ENCODE measurements at regions not wholly inside any gene's neighbourhood (a gene's known extent, or its start where the extent isn't known, plus 50 kb on each side); places are given as distances from the start of the nearest gene placed in this dataset.
"Not testable (repeated sequence)": the region's sequence is repeated elsewhere in the genome, so short reads cannot be mapped to it uniquely, and the experiment has no call there.

DNA sequence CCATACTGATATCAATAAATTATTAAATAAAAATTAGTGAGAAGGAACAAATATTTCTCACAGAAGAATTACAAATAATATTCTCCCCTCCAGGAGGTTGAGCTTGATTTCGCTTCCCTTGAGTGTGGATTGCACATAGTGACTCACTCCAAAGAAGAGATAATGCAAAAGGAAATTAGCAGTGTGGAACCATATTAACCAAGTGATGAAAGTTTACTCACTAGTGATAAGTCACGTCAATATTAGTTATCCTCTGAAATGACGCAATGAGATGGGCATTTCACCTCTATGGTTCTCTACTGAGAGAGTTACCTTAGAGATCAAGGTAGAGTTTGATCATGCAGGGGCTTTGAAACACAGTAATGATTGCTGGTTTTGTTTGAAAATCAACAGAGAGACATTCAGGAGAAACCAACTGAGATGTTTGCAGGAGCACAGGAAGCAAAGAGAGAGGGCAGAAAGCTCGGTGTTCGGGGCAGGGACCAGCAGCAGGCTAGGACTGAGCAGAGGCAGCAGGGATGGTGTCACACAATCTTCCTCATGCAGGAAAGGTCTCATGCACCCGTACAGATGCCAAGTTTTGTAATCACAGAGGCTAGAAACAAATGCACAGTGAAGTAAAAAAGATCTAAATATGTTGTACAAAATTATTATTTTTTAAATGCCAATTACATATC lies 634.5 kb downstream of the QKI start:
- no peak overlapping the region for H3K4me3 ChIP-seq (ENCODE audit: control insufficient read depth, low read depth, low read length)
- TF ChIP-seq, protein P1, sequence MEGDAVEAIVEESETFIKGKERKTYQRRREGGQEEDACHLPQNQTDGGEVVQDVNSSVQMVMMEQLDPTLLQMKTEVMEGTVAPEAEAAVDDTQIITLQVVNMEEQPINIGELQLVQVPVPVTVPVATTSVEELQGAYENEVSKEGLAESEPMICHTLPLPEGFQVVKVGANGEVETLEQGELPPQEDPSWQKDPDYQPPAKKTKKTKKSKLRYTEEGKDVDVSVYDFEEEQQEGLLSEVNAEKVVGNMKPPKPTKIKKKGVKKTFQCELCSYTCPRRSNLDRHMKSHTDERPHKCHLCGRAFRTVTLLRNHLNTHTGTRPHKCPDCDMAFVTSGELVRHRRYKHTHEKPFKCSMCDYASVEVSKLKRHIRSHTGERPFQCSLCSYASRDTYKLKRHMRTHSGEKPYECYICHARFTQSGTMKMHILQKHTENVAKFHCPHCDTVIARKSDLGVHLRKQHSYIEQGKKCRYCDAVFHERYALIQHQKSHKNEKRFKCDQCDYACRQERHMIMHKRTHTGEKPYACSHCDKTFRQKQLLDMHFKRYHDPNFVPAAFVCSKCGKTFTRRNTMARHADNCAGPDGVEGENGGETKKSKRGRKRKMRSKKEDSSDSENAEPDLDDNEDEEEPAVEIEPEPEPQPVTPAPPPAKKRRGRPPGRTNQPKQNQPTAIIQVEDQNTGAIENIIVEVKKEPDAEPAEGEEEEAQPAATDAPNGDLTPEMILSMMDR (IDR thresholded peaks at IDR 0.05; ENCODE audit: control insufficient read depth, insufficient read depth, low read depth, low read length, missing control alignments), result no peak
- DNase-seq (ENCODE audit: low read depth), result no peak

DNA sequence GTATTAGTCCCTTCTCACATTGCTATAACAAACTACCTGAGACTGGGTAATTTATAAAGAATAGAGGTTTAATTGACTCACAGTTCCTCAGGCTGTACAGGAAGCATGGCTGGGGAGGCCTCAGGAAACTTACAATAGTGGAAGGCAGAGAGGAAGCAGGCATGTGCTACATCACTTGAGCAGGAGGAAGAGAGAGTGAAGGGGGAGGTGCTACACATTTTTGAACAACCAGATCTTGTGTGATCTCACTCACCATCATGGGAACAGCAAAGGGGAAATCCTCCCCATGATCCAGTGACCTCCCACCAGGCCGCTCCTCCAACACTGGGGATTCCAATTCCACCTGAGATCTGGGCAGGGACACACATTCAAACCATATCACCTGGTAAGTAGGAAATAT lies 630.6 kb downstream of the QKI start:
- TF ChIP-seq, protein P1 (IDR thresholded peaks at IDR 0.05; ENCODE audit: control insufficient read depth, insufficient read depth, low read depth, low read length, missing control alignments), result no peak
- DNase-seq (ENCODE audit: low read depth), result no peak
- no peak overlapping the region for H3K4me3 ChIP-seq (ENCODE audit: control insufficient read depth, low read depth, low read length)

DNA sequence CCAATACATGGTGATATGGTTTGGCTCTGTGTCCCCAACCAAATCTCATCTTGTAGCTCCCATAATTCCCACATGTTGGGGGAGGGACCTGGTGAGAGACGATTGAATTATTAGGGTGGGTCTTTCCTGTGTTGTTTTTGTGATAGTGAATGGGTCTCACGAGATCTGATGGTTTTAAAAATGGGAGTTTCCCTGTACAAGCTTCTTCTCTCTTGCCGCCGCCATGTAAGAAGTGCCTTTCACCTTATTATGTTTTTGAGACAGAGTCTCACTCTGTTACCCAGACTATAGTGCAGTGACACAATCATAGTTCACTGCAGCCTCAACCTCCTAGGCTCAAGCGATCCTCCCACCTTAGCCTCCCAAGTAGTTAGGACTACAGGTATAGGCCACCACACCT lies 629.1 kb downstream of the QKI start:
- not testable (repeated sequence) for H3K4me3 ChIP-seq (ENCODE audit: control insufficient read depth, low read depth, low read length); DNase-seq (ENCODE audit: low read depth)

DNA sequence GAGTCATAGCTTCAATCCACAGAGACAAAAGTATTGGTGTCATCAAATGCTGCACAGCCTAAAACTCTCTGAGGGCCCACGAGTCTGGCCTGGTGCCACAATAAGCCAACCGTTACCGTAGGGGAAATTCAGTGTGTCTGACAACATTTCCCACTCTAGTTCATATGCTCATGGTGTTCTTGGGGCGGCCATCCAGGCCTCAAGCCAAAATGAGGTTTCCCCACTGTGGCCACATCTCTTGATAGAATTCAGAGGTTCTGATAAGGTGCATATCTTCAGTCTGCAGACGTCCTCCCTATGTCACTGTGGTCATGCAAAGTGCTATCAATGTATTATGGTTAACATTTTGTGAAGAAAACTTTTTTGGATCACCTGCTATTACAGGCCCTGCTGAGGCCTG lies 627.7 kb downstream of the QKI start:
- TF ChIP-seq, protein P1 (IDR thresholded peaks at IDR 0.05; ENCODE audit: control insufficient read depth, insufficient read depth, low read depth, low read length, missing control alignments), result no peak
- no peak for DNase-seq (ENCODE audit: low read depth)
- H3K4me3 ChIP-seq (ENCODE audit: control insufficient read depth, low read depth, low read length), result no peak overlapping the region

DNA sequence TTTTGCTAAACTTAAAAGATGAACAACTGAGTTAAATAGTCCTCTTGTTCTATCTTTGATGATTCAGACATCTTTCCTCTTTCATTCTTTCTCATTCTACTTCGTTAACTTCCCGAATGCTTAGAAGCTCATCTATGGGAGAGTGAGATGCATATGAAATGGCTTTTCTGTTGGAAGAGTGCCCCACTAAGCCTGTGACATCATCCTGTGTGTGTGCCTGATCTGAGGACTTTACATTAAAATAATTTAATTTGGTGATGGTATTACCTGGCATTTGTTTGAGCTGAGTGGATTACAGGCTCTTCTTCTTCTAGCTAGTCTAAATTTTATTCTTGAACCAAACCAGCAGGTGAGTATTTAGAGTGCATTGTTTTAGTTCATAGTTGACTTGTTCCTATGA lies 626.5 kb downstream of the QKI start:
- TF ChIP-seq, protein P1 (IDR thresholded peaks at IDR 0.05; ENCODE audit: control insufficient read depth, insufficient read depth, low read depth, low read length, missing control alignments), result no peak
- H3K4me3 ChIP-seq (ENCODE audit: control insufficient read depth, low read depth, low read length), result no peak overlapping the region
- DNase-seq (ENCODE audit: low read depth), result no peak

DNA sequence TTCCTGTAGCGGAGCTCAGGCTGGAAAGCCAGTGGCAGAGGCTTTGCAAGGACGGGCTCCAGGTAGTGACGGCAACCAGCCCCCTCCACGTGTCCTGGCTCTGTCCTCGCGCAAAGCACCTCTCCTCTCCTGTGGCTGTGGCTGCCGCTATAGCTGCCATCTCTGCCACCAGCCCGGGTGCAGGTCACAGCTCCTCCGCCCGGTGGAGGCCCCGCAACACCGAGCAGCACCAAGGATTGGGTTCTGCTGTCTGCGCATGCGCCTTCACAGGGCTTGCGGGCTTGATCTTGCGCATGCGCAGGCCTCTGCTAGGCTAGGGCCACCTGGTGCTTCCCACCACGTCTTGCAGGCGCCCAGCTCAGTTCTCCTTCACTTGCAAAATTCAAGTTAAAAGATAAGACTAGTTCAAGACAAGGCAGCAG lies 625.4 kb downstream of the QKI start:
- no peak overlapping the region for H3K4me3 ChIP-seq (ENCODE audit: control insufficient read depth, low read depth, low read length)
- TF ChIP-seq, protein P1 (IDR thresholded peaks at IDR 0.05; ENCODE audit: control insufficient read depth, insufficient read depth, low read depth, low read length, missing control alignments), result no peak
- no peak for DNase-seq (ENCODE audit: low read depth)

DNA sequence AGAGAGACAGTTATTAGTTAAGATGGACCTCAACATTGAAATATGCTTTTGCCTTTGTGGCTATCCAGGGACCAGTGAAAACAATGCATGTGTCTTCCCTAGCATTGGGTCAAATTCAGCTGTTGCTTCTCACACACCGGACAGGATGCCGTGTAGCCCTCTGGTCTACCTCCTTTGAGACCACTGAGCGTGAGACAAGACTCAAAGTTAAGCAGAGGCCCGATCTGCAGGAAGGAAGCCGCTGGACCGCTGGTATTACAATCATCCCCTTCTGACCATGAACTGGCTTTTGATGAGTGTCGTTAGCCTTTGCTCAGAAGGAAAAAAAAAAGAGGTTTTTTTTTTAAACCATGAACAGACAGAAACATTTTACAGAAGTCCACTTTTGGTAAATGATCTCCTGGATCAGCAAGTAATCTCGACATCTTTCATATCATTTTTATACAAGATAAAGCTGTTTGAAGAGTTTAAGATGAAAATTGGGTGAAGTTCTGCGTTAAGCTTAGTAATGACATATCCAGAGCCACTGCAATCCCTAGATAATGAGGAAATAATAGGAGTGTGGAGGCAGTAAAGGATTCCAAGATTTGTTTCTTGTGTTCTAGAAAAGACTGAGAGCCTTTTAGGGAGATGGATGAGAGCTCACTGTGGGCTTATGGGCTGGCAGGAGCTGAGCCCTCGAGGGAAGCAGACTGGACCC lies 622.8 kb downstream of the QKI start:
- TF ChIP-seq, protein P1 (IDR thresholded peaks at IDR 0.05; ENCODE audit: control insufficient read depth, insufficient read depth, low read depth, low read length, missing control alignments), result no peak
- H3K4me3 ChIP-seq (ENCODE audit: control insufficient read depth, low read depth, low read length), result no peak overlapping the region
- DNase-seq (ENCODE audit: low read depth), result no peak

Measured in AG09309 (cell line).